HEK293 (cell line): ENCODE measurements at regions not wholly inside any gene's neighbourhood (a gene's known extent, or its start where the extent isn't known, plus 50 kb on each side); places are given as distances from the start of the nearest gene placed in this dataset.

ENCODE experiments used
- BCL11A ChIP-seq: fragments of 450-650 bp; formaldehyde crosslinking; IDR thresholded peaks from 2 replicates; pipeline ENCODE4 v1.5.1; 2016; ENCODE audit warnings: low read depth, missing biosample characterization, missing genetic modification characterization
- BCL6B ChIP-seq: fragments of 450-650 bp; formaldehyde crosslinking; IDR thresholded peaks from 2 replicates; pipeline ENCODE4 v1.5.1; 2017; ENCODE audit warnings: missing biosample characterization, missing genetic modification characterization
- CTCF ChIP-seq: fragments of 450-650 bp; formaldehyde crosslinking; IDR thresholded peaks from 2 replicates; pipeline ENCODE4 v1.5.1; 2016; ENCODE audit warnings: missing biosample characterization, missing genetic modification characterization
- GLIS2 ChIP-seq: fragments of 450-650 bp; formaldehyde crosslinking; IDR thresholded peaks from 2 replicates; pipeline ENCODE4 v1.5.1; 2016; ENCODE audit warnings: missing biosample characterization, missing genetic modification characterization
- HIC1 ChIP-seq: fragments of 450-650 bp; formaldehyde crosslinking; IDR thresholded peaks from 2 replicates; pipeline ENCODE4 v1.5.1; 2016; ENCODE audit warnings: missing biosample characterization, missing genetic modification characterization
- KLF8 ChIP-seq: fragments of 450-650 bp; formaldehyde crosslinking; IDR thresholded peaks from 2 replicates; pipeline ENCODE4 v1.5.1; 2016; ENCODE audit warnings: missing biosample characterization, missing genetic modification characterization
- MEIS1 ChIP-seq: sonication (generic); formaldehyde crosslinking; IDR thresholded peaks from 2 replicates; pipeline ENCODE4 v1.8.1; 2022; ENCODE audit warnings: missing genetic modification reagents, mild to moderate bottlenecking, borderline replicate concordance
- PATZ1 ChIP-seq: fragments of 450-650 bp; formaldehyde crosslinking; IDR thresholded peaks from 2 replicates; pipeline ENCODE4 v1.5.1; 2016; ENCODE audit warnings: missing biosample characterization, missing genetic modification characterization
- SP2 ChIP-seq: fragments of 450-650 bp; formaldehyde crosslinking; IDR thresholded peaks from 2 replicates; pipeline ENCODE4 v1.5.1; 2016; ENCODE audit warnings: missing biosample characterization, missing genetic modification characterization
- ZBTB48 ChIP-seq: fragments of 450-650 bp; formaldehyde crosslinking; IDR thresholded peaks from 2 replicates; pipeline ENCODE4 v1.5.1; 2016; ENCODE audit warnings: missing biosample characterization, missing genetic modification characterization
- ZFP3 ChIP-seq: fragments of 450-650 bp; formaldehyde crosslinking; IDR thresholded peaks from 2 replicates; pipeline ENCODE4 v1.5.1; 2016; ENCODE audit warnings: low read depth, missing biosample characterization, missing genetic modification characterization
- ZNF114 ChIP-seq: fragments of 450-650 bp; formaldehyde crosslinking; IDR thresholded peaks from 2 replicates; pipeline ENCODE4 v1.5.0; 2017; ENCODE audit warnings: missing biosample characterization, missing genetic modification characterization
- ZNF23 ChIP-seq: fragments of 450-650 bp; formaldehyde crosslinking; IDR thresholded peaks from 2 replicates; pipeline ENCODE4 v1.5.1; 2016; ENCODE audit warnings: missing biosample characterization, missing genetic modification characterization, borderline replicate concordance
- ZNF354C ChIP-seq: fragments of 450-650 bp; formaldehyde crosslinking; IDR thresholded peaks from 2 replicates; pipeline ENCODE4 v1.5.1; 2016; ENCODE audit warnings: missing biosample characterization, missing genetic modification characterization, low read depth, borderline replicate concordance
- ZNF514 ChIP-seq: fragments of 450-650 bp; formaldehyde crosslinking; IDR thresholded peaks from 2 replicates; pipeline ENCODE4 v1.5.1; 2016; ENCODE audit warnings: missing biosample characterization, missing genetic modification characterization
- ZNF555 ChIP-seq: fragments of 450-650 bp; formaldehyde crosslinking; conservative IDR thresholded peaks from 2 replicates; pipeline ENCODE4 v1.5.1; 2017; ENCODE audit warnings: missing biosample characterization, mild to moderate bottlenecking, missing genetic modification characterization, inconsistent platforms
- ZNF558 ChIP-seq: fragments of 450-650 bp; formaldehyde crosslinking; IDR thresholded peaks from 2 replicates; pipeline ENCODE4 v1.5.1; 2016; ENCODE audit warnings: missing biosample characterization, missing genetic modification characterization
- ZNF561 ChIP-seq: fragments of 450-650 bp; IDR thresholded peaks from 2 replicates; pipeline ENCODE4 v1.5.1; 2018; ENCODE audit warnings: missing biosample characterization, missing genetic modification characterization, borderline replicate concordance
- ZNF660 ChIP-seq: fragments of 450-650 bp; IDR thresholded peaks from 2 replicates; pipeline ENCODE4 v1.5.1; 2018; ENCODE audit warnings: missing biosample characterization, mild to moderate bottlenecking, missing genetic modification characterization
- ZNF747 ChIP-seq: fragments of 450-650 bp; formaldehyde crosslinking; IDR thresholded peaks from 2 replicates; pipeline ENCODE4 v1.5.1; 2016; ENCODE audit warnings: missing biosample characterization, missing genetic modification characterization
- ZNF76 ChIP-seq: fragments of 450-650 bp; formaldehyde crosslinking; IDR thresholded peaks from 2 replicates; pipeline ENCODE4; 2016; ENCODE audit warnings: low read depth, missing biosample characterization, missing genetic modification characterization, borderline replicate concordance
- ZNF791 ChIP-seq: fragments of 450-650 bp; formaldehyde crosslinking; IDR thresholded peaks from 2 replicates; pipeline ENCODE4 v1.5.1; 2016; ENCODE audit warnings: missing biosample characterization, missing genetic modification characterization
- TF ChIP-seq, protein P1 (sequence below): fragments of 450-650 bp; formaldehyde crosslinking; IDR thresholded peaks from 2 replicates; pipeline ENCODE4 v1.5.1; 2016; ENCODE audit warnings: missing biosample characterization, missing genetic modification characterization
- TF ChIP-seq, protein P2 (sequence below): fragments of 450-650 bp; formaldehyde crosslinking; IDR thresholded peaks from 2 replicates; pipeline ENCODE4 v1.5.0; 2017; ENCODE audit warnings: missing biosample characterization, missing genetic modification characterization, borderline replicate concordance
- TF ChIP-seq, protein P3 (sequence below): fragments of 450-650 bp; formaldehyde crosslinking; IDR thresholded peaks from 2 replicates; pipeline ENCODE4 v1.5.1; 2016; ENCODE audit warnings: missing biosample characterization, missing genetic modification characterization
- TF ChIP-seq, protein P4 (sequence below): fragments of 450-650 bp; formaldehyde crosslinking; IDR thresholded peaks from 2 replicates; pipeline ENCODE4 v1.5.1; 2016; ENCODE audit warnings: missing biosample characterization, missing genetic modification characterization

GRCh38 chr12:115060477-115061168 is 376.6 kb upstream of the TBX3 start (continued):
- 0 out of 2 replicates have a peak, but pooled peaks have one; percentile 66 for TF ChIP-seq ZNF561
- peak; percentile 74; the same call in 1 of the 2 replicates for TF ChIP-seq ZNF558 (tag by site-specific recombination)
- TF ChIP-seq ZNF555 (tag by site-specific recombination), result peak; percentile 95
- TF ChIP-seq, protein P1, sequence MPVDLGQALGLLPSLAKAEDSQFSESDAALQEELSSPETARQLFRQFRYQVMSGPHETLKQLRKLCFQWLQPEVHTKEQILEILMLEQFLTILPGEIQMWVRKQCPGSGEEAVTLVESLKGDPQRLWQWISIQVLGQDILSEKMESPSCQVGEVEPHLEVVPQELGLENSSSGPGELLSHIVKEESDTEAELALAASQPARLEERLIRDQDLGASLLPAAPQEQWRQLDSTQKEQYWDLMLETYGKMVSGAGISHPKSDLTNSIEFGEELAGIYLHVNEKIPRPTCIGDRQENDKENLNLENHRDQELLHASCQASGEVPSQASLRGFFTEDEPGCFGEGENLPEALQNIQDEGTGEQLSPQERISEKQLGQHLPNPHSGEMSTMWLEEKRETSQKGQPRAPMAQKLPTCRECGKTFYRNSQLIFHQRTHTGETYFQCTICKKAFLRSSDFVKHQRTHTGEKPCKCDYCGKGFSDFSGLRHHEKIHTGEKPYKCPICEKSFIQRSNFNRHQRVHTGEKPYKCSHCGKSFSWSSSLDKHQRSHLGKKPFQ (tag by site-specific recombination), result peak; percentile 41; the same call in 1 of the 2 replicates
- 0 out of 2 replicates have a peak, but pooled peaks have one; percentile 65 for TF ChIP-seq ZNF791 (tag by site-specific recombination)
- TF ChIP-seq SP2 (tag by site-specific recombination), result no peak
- TF ChIP-seq BCL6B (tag by site-specific recombination), result no peak
- TF ChIP-seq ZNF747 (tag by site-specific recombination), result no peak
- no peak for TF ChIP-seq PATZ1 (tag by site-specific recombination)
- TF ChIP-seq KLF8 (tag by site-specific recombination), result no peak
- TF ChIP-seq ZNF23 (tag by site-specific recombination), result no peak
- no peak for TF ChIP-seq BCL11A
- TF ChIP-seq, protein P2, sequence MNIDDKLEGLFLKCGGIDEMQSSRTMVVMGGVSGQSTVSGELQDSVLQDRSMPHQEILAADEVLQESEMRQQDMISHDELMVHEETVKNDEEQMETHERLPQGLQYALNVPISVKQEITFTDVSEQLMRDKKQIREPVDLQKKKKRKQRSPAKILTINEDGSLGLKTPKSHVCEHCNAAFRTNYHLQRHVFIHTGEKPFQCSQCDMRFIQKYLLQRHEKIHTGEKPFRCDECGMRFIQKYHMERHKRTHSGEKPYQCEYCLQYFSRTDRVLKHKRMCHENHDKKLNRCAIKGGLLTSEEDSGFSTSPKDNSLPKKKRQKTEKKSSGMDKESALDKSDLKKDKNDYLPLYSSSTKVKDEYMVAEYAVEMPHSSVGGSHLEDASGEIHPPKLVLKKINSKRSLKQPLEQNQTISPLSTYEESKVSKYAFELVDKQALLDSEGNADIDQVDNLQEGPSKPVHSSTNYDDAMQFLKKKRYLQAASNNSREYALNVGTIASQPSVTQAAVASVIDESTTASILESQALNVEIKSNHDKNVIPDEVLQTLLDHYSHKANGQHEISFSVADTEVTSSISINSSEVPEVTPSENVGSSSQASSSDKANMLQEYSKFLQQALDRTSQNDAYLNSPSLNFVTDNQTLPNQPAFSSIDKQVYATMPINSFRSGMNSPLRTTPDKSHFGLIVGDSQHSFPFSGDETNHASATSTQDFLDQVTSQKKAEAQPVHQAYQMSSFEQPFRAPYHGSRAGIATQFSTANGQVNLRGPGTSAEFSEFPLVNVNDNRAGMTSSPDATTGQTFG, result no peak
- no peak for TF ChIP-seq CTCF (tag by site-specific recombination)
- TF ChIP-seq ZNF660, result no peak
- TF ChIP-seq ZNF76 (tag by site-specific recombination), result no peak
- TF ChIP-seq ZFP3 (tag by site-specific recombination), result no peak; the same call in 1 of the 2 replicates
- TF ChIP-seq ZNF354C (tag by site-specific recombination), result peak; percentile 69; the same call in 1 of the 2 replicates
- no peak for TF ChIP-seq GLIS2 (tag by site-specific recombination)
- TF ChIP-seq HIC1 (tag by site-specific recombination), result no peak
- TF ChIP-seq, protein P3, sequence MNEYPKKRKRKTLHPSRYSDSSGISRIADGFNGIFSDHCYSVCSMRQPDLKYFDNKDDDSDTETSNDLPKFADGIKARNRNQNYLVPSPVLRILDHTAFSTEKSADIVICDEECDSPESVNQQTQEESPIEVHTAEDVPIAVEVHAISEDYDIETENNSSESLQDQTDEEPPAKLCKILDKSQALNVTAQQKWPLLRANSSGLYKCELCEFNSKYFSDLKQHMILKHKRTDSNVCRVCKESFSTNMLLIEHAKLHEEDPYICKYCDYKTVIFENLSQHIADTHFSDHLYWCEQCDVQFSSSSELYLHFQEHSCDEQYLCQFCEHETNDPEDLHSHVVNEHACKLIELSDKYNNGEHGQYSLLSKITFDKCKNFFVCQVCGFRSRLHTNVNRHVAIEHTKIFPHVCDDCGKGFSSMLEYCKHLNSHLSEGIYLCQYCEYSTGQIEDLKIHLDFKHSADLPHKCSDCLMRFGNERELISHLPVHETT (tag by site-specific recombination), result no peak
- no peak for TF ChIP-seq ZNF114 (tag by site-specific recombination)
- no peak for TF ChIP-seq MEIS1
- TF ChIP-seq ZNF514, result 0 out of 2 replicates have a peak, but pooled peaks have one; percentile 46
- TF ChIP-seq ZBTB48 (tag by site-specific recombination), result no peak
- TF ChIP-seq, protein P4, sequence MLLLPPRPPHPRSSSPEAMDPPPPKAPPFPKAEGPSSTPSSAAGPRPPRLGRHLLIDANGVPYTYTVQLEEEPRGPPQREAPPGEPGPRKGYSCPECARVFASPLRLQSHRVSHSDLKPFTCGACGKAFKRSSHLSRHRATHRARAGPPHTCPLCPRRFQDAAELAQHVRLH (tag by site-specific recombination), result peak; percentile 66
